Muscle of back (tissue), 3 donors: ENCODE measurements at regions not wholly inside any gene's neighbourhood (a gene's known extent, or its start where the extent isn't known, plus 50 kb on each side); places are given as distances from the start of the nearest gene placed in this dataset.

ENCODE experiments used
- DNase-seq, 3 donors: peaks; one replicate each; pipeline versions ENCODE4 v3.0.0 to v3.0.0-alpha.2; 2013

GRCh38 chr2:223386189-223386588, 216.0 kb downstream of the SCG2 start:
- no peak for DNase-seq

DNA sequence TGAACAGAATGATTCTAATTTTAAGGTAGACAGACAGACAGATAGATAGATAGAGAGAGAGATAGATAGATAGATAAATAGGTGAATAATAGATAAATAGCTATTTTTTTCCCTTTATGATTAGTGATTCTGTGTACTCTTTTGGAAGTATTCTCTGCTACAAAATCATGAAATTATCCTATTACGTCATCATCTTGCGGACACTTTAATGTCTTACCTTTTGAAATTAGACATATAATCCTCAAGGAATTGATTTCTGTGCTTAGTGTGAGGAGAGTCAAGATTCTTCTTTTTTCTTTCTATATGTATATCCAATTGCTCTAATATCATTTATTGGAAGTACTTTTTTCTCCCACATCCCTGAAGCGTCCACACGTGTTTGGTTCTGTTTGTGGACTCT, 215.2 kb downstream of the SCG2 start:
- no peak for DNase-seq

DNA sequence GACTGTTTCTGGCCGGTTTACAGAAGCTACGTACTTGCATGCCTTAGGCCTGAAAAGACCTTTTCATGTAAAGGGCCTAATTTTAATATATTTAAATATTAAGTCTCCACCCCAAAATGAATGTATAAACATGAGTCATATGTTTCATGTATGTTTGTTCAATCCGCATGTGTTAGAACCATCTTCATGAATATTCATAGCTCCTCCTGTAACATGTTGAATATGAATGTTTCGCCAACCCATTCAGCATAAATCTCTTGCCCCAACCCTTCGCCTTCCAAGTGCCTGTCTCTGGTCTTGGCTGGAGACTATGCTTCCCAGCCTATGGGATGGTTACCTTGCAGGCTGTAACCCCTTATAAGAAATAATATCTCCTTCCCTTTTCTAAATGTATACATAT, 212.5 kb downstream of the SCG2 start:
- DNase-seq, result no peak

GRCh38 chr2:223396993-223397392, 205.2 kb downstream of the SCG2 start:
- no peak for DNase-seq

DNA sequence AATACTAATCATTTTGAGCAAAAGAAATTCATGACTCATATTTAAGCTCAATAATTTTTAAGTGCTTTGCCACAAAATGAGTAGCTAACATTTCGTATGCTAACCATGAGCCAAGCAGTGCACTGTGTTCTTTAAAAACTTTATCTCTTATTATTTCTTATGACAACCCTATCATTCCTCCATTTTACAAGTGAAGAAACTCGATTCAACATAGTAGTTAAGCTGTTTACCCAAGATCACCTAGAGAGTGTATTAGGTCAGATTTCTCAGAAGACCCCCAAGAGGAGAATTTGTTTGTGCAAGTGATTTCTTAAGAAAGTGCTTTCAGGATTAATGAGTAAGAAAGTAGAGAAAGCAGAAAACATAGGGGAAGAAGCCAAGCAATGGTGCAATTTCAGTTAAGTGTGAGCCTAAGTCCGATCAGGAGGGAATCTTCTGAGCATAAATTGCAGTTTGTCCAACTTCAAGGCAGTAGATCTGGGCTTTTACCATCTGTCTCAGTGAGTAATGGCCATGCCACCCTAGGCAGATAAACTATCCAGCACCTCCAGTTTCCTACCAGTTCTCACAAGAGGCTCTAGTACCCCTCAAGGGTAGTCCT, 202.7 kb downstream of the SCG2 start:
- no peak for DNase-seq

DNA sequence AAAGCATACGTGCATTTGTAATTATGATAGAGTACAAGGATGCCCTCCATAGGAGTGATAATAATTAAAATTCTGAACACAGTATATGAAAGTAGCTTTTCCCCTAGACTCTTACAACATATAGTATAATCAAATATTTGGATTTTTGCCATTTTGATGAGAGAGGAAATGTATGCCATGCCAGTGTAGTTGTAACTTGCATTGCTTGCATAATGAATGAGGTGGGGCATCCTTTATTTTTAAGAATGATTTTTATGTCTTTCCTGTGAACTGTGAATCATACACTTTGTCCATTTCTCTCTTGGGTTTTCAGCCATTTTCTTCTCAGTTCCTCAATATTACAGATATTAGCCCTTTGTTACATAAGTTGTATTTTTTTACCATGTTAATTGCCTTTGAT, 197.5 kb downstream of the SCG2 start:
- no peak for DNase-seq

- DNase-seq, result peak; percentile 21 to 46 (median 41)
These were observed 187.5 kb downstream of the SCG2 start for GRCh38 chr2:223414646-223415045.

- no peak for DNase-seq
These were observed 187.1 kb downstream of the SCG2 start for GRCh38 chr2:223415071-223415470.

- DNase-seq, result no peak
These were observed 185.1 kb downstream of the SCG2 start for GRCh38 chr2:223416815-223417610.

DNA sequence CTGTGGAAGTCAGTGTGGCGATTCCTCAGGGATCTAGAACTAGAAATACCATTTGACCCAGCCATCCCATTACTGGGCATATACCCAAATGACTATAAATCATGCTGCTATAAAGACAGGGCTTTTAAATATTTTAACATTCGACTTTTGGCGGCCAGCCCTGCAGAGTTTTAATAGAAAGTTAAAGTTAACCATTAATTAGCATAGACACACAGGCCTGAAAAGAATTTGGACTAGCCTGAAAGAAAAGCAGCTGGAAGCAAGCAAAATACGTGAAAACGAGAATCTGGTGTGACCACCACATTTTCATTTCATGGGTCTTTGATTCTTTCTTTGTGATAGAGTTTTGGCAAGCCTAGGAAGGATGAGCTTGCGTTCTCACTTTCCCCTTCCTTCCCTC, 184.0 kb downstream of the SCG2 start:
- peak in 1 of 3 donors; percentile 47 for DNase-seq

- DNase-seq, result peak in 2 of 3 donors; percentile 17 to 56
These were observed 183.5 kb downstream of the SCG2 start for GRCh38 chr2:223418604-223419199.

GRCh38 chr2:223420048-223420447, 182.1 kb downstream of the SCG2 start:
- DNase-seq, result peak in 1 of 3 donors; percentile 4

GRCh38 chr2:223431479-223431878, 170.7 kb downstream of the SCG2 start:
- DNase-seq, result no peak

DNA sequence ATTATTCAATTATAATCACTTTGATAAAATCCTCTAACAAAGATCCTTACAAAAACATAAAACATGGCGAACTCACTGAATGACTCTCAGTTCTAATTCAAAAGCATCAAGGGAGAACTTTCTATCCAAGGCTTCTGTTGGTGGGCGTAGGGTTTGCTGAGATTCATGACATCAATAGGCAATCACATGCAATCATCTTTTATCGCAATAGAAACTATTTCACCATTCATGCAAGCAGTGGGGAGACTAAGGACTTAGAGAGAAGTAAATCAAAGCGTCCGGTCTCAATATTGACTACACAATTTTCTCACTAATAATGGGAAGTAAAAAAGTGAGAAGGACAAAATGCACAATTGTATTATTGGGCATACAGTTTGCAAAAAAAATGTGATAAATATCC, 168.7 kb downstream of the SCG2 start:
- no peak for DNase-seq

DNA sequence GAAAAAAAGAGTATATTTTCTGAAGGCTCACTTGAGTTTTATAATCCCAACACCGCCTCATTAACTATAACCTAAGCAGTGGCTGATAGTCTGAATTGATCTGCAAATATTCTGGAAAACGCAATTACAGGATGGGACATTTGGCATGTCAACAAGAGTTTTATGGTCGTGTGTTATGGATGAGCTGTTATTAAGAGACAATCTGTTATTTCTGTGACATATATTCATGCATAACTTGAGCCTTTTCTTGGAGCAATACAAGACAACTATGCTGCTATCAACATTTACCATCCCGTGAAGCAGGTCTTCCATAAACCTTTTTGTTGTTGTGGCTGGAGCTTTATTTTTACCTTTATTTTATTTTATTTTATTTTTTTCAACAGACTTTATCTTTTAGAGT, 164.4 kb downstream of the SCG2 start:
- no peak for DNase-seq

DNA sequence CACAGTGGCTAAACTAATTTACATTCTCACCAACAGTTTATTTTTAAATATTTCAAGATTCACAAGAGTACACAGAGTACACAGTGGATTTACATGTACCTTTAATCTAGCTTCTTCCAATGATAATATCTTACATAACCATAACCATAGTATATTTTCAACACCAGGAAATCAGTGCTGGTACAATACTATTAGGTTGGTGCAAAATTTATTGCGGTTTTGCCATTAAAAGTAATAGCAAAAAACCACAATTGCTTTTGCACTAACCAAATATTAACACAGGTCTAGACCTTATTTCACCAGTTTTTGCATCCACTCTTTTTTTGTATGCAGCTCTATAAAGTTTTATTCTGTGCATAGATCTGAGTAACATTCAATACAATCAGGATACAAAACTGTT, 163.0 kb downstream of the SCG2 start:
- no peak for DNase-seq

- DNase-seq, result no peak
These were observed 162.4 kb downstream of the SCG2 start for GRCh38 chr2:223439786-223440185.

- DNase-seq, result peak in 1 of 3 donors; percentile 36
These were observed 159.3 kb downstream of the SCG2 start for GRCh38 chr2:223442847-223443246.

DNA sequence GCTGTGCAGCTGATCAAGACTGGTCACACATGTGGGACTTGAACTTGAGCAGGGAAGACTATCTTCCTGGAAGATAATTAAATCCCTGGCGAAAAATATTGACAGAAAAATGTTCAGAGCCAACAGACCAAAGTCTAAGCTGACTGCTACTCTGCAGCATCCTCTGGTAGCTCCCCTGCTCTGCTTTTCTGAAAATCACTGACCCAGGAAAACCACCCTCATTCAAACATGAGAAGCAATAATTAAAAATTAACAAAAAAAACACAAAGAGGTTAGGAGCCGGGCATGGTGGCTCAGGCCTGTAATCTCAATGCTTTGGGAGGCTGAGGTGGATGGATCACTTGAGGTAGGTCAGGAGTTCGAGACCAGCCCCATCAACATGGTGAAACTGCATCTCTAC, 151.9 kb downstream of the SCG2 start:
- DNase-seq, result no peak

DNA sequence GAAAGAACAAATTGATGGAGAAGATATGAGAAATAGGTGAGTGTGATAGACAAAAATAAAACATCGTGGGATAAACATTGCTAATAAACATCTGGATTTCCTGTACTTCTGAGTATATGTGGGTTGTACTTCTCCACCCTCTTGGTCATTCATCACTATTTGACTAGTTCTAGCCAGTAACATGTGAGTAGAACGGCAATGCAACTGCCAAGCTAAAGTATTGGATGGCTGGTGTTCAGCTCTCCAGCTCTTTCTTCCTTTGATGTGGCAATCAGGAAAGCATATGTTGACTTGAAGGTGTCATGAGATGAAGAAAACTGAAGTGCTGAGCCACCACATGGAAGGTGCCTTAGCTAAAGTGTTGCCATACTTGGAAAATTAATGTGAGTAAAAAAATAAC, 144.9 kb downstream of the SCG2 start:
- DNase-seq, result no peak

DNA sequence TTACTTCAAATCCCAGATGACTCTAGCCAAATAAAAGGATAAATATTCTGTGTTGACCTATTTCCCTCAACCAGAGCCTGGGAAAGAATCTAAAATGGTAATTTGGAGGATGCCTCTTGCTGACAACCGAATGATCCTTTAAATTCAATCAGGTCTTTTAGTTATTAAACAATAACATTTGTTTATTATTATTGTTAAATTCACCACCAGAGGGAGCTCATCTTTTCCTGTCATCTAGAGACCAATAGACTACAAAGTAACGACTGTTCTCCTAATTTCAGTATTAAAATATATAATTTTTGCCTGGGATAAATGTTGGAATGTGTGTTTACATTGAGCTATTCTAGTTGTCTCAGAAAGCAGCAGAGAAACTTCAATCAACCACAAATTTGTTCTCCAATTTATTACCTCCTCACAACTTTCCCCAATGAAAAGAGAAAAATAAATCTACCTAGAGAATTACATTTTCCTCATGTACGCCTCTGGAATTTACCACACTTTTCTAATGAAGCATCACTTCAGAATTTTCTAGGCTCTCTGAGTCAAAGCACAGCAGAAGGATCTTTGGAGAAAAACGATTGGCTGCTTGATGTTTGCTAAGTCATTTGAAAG, 142.7 kb downstream of the SCG2 start:
- no peak for DNase-seq

DNA sequence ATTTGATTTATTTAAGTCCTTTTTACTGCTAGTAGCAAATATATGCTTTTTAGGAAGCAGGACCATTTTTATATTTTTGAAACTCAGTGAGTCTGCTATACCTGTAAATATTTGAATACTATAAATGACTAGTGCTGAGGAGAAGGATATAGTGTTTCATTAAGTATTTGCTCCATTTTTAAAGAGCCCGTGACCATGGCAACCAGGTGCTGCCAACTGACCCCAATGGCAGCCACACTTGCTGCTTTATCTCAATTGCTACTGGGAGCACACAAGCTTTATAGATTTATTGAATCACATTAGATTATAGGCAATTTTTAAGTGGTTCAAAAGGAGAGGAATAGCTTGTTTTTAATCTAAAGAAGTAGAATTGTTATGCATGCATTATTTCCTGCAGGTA, 142.0 kb downstream of the SCG2 start:
- no peak for DNase-seq

DNA sequence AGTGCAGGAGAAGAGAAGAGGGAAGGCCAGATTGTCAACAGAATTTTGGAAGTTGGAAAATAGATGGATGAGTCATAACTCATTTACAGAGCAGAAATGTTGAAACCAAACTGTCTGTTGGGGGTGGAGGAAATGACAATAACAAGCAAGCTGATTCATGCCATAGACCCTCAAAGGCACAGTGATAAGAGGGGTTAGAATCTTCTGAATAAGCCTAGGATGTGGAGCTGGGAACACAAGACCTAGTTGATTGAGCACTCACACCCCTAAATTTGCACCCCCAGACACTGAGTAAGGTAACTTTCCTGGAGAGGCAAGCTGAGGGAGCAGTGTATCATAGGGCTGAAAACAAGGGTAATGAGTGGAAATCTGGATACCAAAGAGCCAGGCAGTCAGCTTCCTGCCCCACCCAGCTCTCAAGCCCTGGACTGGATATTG, 141.4 kb downstream of the SCG2 start:
- DNase-seq, result peak in 1 of 3 donors; percentile 51
